ENCODE measurements at regions not wholly inside any gene's neighbourhood (a gene's known extent, or its start where the extent isn't known, plus 50 kb on each side); places are given as distances from the start of the nearest gene placed in this dataset.

DNA sequence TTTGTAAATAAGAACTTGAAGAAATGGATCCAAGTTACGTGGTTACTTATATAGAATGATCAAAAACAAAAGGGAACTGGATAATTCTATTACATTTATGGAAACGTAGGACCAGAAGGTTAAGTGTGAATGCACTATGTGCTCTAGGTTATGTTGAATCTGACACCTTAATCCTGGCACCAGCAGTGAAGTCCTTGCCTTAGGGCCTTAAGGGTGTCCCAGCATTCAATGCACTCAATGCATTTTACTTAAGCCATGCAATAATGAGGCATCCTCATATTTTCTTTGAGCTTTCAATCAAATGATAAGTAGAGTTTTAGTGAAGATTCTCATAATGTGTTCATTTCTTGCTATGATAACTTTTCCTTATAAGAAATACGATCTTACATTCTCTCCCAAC lies 178.3 kb upstream of the AGR3 start:
- no peak overlapping the region for H3K9ac ChIP-seq (ENCODE audit: low read length)
- no peak overlapping the region for H3K27ac ChIP-seq (ENCODE audit: low read length)
- H3F3A ChIP-seq (ENCODE audit: insufficient read depth, low read length, poor library complexity, severe bottlenecking) = no peaks in the 10 kb centered on the region
- H3K9me3 ChIP-seq (ENCODE audit: low read length) = no peaks in the 10 kb centered on the region
- no peak overlapping the region for H2AFZ ChIP-seq (ENCODE audit: low read depth, low read length)
- no peaks in the 10 kb centered on the region for H3K36me3 ChIP-seq (ENCODE audit: insufficient read depth, low read length)
- H3K9me2 ChIP-seq (ENCODE audit: insufficient read depth, low read length) = no peaks in the 10 kb centered on the region
- no peaks in the 10 kb centered on the region for H4K20me1 ChIP-seq (ENCODE audit: insufficient read depth)
- no peak overlapping the region for H3K4me2 ChIP-seq (ENCODE audit: low read length)
- no peaks in the 10 kb centered on the region for H3K27me3 ChIP-seq (ENCODE audit: insufficient read depth, low read depth, low read length)
- no peak for TF ChIP-seq EZH2 (IDR thresholded peaks at IDR 0.05; ENCODE audit: borderline replicate concordance, insufficient read depth, low read length, poor library complexity, severe bottlenecking)
- TF ChIP-seq, protein P1, sequence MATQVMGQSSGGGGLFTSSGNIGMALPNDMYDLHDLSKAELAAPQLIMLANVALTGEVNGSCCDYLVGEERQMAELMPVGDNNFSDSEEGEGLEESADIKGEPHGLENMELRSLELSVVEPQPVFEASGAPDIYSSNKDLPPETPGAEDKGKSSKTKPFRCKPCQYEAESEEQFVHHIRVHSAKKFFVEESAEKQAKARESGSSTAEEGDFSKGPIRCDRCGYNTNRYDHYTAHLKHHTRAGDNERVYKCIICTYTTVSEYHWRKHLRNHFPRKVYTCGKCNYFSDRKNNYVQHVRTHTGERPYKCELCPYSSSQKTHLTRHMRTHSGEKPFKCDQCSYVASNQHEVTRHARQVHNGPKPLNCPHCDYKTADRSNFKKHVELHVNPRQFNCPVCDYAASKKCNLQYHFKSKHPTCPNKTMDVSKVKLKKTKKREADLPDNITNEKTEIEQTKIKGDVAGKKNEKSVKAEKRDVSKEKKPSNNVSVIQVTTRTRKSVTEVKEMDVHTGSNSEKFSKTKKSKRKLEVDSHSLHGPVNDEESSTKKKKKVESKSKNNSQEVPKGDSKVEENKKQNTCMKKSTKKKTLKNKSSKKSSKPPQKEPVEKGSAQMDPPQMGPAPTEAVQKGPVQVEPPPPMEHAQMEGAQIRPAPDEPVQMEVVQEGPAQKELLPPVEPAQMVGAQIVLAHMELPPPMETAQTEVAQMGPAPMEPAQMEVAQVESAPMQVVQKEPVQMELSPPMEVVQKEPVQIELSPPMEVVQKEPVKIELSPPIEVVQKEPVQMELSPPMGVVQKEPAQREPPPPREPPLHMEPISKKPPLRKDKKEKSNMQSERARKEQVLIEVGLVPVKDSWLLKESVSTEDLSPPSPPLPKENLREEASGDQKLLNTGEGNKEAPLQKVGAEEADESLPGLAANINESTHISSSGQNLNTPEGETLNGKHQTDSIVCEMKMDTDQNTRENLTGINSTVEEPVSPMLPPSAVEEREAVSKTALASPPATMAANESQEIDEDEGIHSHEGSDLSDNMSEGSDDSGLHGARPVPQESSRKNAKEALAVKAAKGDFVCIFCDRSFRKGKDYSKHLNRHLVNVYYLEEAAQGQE (IDR thresholded peaks at IDR 0.05; ENCODE audit: borderline replicate concordance) = no peak
- no peak for TF ChIP-seq POLR2AphosphoS5 (IDR thresholded peaks at IDR 0.05)
- no peak for TF ChIP-seq TAF1 (IDR thresholded peaks at IDR 0.05; ENCODE audit: low read depth)
- no peak for TF ChIP-seq MXI1 (conservative IDR thresholded peaks at IDR 0.05; ENCODE audit: poor library complexity, severe bottlenecking)
- TF ChIP-seq EP300 (conservative IDR thresholded peaks at IDR 0.05; ENCODE audit: poor library complexity, severe bottlenecking) = no peak
- TF ChIP-seq SMC3 (conservative IDR thresholded peaks at IDR 0.05; ENCODE audit: poor library complexity) = no peak
- TF ChIP-seq, protein P2, sequence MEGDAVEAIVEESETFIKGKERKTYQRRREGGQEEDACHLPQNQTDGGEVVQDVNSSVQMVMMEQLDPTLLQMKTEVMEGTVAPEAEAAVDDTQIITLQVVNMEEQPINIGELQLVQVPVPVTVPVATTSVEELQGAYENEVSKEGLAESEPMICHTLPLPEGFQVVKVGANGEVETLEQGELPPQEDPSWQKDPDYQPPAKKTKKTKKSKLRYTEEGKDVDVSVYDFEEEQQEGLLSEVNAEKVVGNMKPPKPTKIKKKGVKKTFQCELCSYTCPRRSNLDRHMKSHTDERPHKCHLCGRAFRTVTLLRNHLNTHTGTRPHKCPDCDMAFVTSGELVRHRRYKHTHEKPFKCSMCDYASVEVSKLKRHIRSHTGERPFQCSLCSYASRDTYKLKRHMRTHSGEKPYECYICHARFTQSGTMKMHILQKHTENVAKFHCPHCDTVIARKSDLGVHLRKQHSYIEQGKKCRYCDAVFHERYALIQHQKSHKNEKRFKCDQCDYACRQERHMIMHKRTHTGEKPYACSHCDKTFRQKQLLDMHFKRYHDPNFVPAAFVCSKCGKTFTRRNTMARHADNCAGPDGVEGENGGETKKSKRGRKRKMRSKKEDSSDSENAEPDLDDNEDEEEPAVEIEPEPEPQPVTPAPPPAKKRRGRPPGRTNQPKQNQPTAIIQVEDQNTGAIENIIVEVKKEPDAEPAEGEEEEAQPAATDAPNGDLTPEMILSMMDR (IDR thresholded peaks at IDR 0.05; ENCODE audit: poor library complexity, severe bottlenecking) = no peak
- no peak for TF ChIP-seq RAD21 (conservative IDR thresholded peaks at IDR 0.05)
- H3K79me2 ChIP-seq (replicated peaks; ENCODE audit: insufficient read depth, low read length) = no peaks in the 10 kb centered on the region
- no peak overlapping the region for H3K4me3 ChIP-seq (ENCODE audit: low read length)

DNA sequence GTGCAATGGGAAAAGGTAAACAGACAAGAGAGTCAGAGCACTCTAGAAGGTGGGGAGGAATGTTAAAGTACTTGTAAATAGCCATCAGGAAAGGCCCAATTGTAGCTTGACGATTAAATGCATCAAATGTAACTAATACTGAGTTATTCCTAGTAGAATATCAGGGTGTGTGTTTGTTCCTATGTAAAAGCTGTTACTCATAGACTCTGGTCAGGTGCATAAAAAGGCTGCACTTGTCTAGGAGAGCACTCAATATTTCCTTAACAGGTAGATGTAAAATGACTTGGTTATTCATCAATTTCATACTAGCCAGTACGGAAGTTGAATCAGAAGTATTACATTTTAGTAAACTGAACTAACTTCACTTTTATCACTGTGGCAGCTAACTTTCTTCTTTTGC lies 179.7 kb upstream of the AGR3 start:
- Histone ChIP-seq H4K20me1 (ENCODE audit: insufficient read depth) (no peaks in the 10 kb centered on the region), H3K9ac (ENCODE audit: low read length) (no peak overlapping the region), H3K27me3 (ENCODE audit: insufficient read depth, low read depth, low read length) (no peaks in the 10 kb centered on the region)

More for the DNA sequence above, 179.7 kb upstream of the AGR3 start:
- H3K9me2 ChIP-seq (ENCODE audit: insufficient read depth, low read length) = no peaks in the 10 kb centered on the region
- H2AFZ ChIP-seq (ENCODE audit: low read depth, low read length) = no peak overlapping the region
- H3K27ac ChIP-seq (ENCODE audit: low read length) = no peak overlapping the region
- TF ChIP-seq EP300 (conservative IDR thresholded peaks at IDR 0.05; ENCODE audit: poor library complexity, severe bottlenecking) (no peak), RAD21 (conservative IDR thresholded peaks at IDR 0.05) (no peak), SMC3 (conservative IDR thresholded peaks at IDR 0.05; ENCODE audit: poor library complexity) (no peak), EZH2 (IDR thresholded peaks at IDR 0.05; ENCODE audit: borderline replicate concordance, insufficient read depth, low read length, poor library complexity, severe bottlenecking) (no peak), TAF1 (IDR thresholded peaks at IDR 0.05; ENCODE audit: low read depth) (no peak), MXI1 (conservative IDR thresholded peaks at IDR 0.05; ENCODE audit: poor library complexity, severe bottlenecking) (no peak), POLR2AphosphoS5 (IDR thresholded peaks at IDR 0.05) (no peak)
- TF ChIP-seq, protein P2 (IDR thresholded peaks at IDR 0.05; ENCODE audit: poor library complexity, severe bottlenecking) = no peak
- TF ChIP-seq, protein P1 (IDR thresholded peaks at IDR 0.05; ENCODE audit: borderline replicate concordance) = no peak
- H3K4me3 ChIP-seq (ENCODE audit: low read length) = no peak overlapping the region
- H3F3A ChIP-seq (ENCODE audit: insufficient read depth, low read length, poor library complexity, severe bottlenecking) = no peaks in the 10 kb centered on the region
- H3K9me3 ChIP-seq (ENCODE audit: low read length) = no peaks in the 10 kb centered on the region
- no peak overlapping the region for H3K4me2 ChIP-seq (ENCODE audit: low read length)
- H3K79me2 ChIP-seq (replicated peaks; ENCODE audit: insufficient read depth, low read length) = no peaks in the 10 kb centered on the region
- no peaks in the 10 kb centered on the region for H3K36me3 ChIP-seq (ENCODE audit: insufficient read depth, low read length)

All from neural cell (in vitro differentiated cells).